T-helper 2 cell treated with Interferon-gamma antibody and Interleukin-4, amounts not matched to agents 100 ng/mL and 5 ng/mL, for 36 hours (primary cell): ENCODE measurements at regions not wholly inside any gene's neighbourhood (a gene's known extent, or its start where the extent isn't known, plus 50 kb on each side); places are given as distances from the start of the nearest gene placed in this dataset.
"Not testable (repeated sequence)": the region's sequence is repeated elsewhere in the genome, so short reads cannot be mapped to it uniquely, and the experiment has no call there.

Experiments
- intact Hi-C: fragments of 100-400 bp; cut with micrococcal nuclease; formaldehyde crosslinking; loops from one replicate; pipeline ENCODE4 v1.15.1; 2023

DNA sequence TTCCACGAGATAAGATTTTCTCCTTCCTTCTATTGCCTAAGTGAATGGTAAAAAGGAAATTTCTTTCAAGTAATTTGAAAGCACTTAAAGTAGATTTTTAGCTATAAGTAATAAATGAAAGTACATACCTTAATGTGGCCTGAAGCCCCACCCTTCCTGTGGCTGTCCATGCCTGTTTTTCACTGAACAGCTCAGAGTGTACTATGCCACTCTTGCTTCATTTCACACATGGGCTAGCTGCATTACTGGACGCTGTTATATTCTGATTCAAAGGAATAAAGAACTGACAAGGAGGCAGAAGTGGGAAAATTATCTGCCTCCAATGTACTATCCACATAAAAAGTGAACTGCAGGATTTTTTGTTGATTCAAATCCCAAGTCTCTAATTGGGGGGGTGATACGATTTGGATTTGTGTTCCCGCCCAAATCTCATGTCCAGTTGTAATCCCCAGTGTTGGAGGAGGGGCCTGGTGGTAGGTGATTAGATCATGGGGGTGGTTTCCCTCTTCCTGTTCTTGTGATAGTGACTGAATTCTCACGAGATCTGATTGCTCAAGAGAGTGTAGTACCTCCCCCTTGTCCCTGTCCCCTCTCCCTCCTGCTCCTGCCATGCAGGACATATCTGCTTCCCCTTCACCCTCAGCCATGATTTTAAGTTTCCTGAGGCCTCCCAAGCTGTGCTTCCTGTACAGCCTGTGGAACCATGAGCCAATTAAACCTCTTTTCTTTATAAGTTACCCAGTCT is 154.7 kb upstream of the SGCG start:
- intact Hi-C loops, result no loop called here

DNA sequence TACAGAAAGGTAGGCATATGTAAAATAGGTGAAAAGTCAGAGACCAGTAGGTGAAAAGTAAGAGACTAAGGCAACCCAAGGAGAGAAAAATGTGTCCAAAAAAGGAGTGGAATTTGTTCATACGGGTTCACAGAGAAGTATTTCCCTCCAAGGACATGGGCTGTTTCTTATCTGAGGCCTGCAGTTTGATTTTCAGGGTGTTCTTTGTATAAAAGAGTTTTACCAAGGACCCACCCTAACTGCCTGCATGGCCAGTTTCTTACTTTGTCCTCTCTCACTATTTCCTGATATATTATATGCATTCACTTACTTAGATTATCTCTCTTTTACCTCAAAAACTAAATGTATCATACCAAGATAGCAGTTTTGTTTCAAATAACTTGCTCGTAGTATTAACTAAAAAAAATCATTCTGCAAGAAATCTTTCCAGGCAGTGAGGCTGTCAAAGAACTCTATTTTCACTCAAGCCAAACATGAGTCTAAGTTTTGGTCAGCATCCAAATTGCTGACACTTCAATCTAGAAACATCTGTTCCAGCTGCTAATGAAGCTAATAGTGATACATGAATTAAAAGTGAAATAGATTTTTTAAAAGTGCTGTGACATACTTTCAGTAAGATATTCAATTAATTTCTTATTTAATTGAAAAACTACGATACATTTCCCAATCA is 141.4 kb upstream of the SGCG start:
- intact Hi-C loops, result no loop called here

DNA sequence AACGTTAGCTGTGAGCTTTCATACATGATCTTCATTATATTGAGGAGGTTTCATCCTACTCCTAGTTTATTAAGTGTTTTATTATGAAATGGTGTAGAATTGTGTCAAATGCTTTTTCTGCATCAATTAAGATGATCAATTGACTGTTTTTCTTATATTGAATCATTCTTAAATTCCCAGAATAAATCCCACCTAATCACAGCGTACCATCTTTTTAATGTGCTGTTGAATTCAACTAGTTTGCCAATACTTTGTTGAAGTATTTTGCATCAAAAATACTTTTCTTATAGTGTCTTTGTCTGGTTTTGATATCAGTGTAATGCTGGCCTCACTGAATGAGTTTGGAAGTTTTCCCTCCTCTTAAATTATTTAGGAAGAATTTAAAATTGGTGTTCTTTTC is 138.6 kb upstream of the SGCG start:
- intact Hi-C loops, result no loop called here

DNA sequence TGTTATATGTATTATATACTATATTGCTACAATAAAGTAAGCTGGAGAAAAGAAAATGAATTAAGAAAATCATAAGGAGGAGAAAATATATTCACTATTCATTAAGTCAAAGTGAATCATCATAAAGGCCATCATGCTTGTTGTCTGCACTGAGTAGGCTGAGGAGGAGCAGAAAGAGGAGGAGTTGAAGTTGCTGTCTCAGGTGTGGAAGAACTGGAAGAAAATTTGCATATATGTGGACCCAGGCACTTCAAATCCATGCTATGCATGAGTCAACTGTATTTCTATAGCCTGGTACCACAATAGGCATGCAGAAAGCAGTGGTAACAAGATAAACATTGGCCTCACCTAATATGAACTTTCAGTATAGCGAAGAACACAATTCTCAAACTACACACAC is 135.9 kb upstream of the SGCG start:
- intact Hi-C loops, result no loop called here

DNA sequence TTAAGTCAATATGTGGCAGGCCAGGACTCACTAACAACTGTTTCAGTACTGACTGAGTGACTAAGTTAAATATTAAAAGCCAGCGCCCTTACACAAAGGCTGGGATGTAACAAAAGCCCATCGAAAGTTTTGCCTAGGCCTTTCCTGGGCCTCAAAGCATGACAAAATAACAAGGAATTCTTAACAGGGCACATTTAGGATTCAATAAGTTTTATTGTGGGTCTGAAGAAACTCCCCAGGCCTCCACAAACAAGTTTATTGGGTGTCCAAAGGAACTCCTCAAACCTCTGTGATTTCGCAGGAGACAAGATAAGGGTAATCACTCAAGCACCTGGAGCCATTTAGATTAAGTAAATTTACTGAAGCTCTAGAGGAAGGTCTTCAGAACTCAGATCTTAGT is 130.7 kb upstream of the SGCG start:
- intact Hi-C loops, result no loop called here

DNA sequence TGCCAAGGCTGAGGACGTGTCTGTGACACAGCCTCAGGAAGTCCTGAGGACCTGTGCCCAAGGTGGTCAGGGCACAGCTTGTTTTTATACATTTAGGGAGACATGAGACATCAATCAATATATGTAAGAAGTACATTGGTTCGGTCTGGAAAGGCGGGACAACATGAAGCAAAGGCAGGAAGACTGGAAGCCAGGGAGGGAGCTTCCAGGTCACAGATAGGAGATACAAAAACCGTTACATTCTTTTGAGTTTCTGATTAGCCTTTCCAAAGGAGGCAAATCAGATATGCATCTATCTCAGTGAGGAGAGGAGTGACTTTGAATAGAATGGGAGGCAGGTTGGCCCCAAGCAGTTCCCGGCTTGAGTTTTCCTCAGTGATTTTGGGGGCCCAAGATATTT is 127.1 kb upstream of the SGCG start:
- intact Hi-C loops, result not testable (repeated sequence)

DNA sequence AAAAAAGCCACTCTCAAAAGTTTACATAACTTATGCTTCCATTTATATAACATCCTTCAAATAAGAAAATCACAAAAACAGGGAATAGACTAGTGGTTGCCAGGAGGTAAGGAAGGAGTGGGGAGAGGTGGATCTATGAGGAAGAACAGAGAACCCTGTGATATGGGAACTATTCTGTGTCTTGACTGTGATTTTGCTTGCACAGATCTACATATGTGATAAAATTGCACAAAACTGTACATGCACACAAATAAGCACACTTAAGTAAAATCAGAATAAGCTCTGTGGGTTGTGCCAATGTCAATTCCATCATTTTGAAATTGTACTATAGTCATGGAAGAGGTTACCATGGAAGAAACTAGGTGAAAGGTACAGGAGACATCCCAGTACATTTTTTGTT is 121.6 kb upstream of the SGCG start:
- intact Hi-C loops, result no loop called here

DNA sequence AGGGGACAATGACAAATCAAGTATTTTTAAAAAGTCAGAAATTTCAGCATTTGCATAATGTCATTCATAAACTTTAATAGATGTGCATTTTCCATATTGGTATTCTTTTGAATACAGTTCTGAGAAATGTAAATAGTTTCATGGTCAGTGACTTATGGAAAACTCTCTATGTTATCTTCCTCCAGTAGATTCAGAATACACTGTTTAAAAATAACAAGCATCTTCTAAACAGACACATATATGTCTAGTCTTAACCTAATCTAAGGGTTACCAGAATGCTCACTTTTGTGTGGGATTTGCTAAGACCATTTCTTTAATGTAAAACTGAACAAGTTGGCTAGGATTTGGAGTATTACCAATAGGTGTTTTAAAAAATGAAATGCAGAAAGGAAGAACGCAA is 119.8 kb upstream of the SGCG start:
- intact Hi-C loops, result no loop called here

DNA sequence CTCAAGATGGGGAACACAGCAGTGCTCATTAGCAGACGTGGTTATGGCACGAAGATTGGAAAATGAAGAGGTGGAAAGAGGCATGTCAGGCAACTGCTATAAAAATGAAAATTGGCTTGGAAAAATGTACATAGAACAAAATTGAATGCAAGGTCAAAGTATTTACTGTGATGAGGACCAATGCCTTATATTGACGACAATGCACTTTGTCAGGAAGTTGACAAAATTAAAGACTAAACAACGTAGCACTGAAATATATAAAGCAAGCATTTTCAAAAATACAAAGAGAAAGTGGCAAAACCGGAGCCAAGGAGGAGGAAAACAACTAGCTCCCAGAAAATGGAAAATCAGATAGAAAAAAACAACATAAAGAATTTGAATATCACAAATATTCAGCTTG is 113.7 kb upstream of the SGCG start:
- intact Hi-C loops, result no loop called here

DNA sequence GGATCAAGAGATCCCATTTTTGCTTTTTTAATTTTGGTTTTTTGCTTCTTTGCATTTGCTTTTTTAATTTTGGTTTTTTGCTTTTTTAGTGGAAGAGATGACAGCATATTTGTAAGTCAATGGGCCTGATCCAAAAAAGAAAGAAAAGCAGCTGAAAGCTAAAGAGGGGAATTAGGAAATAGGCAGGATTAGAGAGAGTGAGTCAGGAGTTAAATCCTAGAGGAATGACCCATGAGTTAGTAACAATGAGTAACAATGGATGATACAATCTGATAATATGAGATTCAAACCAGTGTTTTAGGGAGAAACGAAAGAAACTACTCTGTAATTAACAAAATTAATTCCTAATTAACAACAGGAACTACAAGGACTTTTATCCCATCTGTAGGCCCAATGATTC is 111.2 kb upstream of the SGCG start:
- intact Hi-C loops, result no loop called here

DNA sequence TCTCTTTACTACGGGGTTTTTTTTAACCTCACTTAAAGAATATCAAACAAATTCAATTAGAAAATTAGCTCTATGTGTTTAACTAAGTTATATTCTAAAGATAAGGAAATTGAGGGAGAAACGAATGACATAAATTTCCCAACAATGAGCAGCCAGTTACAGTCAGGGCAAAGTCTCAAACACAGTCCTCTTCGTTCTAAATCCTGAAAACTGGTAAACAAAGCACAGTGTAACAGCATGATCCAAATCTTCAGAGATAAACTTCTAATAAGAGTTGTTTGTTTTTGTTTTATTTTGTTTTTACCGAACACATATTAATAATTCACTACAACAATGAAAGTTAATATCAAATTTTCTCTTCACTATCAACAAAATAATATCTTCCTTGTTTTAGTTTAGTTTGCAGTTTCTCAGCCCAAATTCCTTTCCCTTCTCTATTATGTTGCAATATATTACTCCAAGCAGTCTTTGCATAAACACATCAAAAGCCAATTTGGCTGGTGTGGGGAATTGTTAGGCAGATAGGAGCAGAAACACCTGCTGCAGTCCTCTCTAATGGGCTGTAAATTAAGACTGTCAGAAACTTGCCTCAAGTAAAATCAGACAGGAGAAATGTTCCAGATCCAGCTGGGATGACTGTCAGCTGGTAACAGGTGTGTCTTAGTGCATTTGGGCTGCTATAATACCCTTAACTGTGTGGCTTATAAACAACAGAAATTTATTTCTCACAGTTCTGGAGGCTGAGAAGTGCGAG is 106.5 kb upstream of the SGCG start:
- intact Hi-C loops, result no loop called here

DNA sequence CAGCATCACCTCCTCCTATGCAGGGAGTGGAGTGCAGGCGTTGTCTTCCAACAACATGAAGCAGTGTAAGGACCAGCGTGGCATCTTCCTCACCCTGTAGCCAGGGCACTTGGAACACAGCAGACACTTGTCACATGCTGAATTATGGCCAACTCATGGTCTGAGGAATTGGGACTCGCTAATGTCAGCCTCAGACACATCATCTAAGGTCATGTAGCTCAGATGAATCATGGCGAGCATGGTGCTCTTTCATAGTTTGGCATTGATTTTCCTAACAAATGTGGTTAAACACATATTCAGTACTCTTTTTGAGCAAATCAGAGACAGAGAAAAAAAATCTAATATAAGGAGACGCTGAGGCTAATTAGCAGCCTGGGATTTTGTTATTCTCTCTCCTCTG is 99.6 kb upstream of the SGCG start:
- intact Hi-C loops, result no loop called here

DNA sequence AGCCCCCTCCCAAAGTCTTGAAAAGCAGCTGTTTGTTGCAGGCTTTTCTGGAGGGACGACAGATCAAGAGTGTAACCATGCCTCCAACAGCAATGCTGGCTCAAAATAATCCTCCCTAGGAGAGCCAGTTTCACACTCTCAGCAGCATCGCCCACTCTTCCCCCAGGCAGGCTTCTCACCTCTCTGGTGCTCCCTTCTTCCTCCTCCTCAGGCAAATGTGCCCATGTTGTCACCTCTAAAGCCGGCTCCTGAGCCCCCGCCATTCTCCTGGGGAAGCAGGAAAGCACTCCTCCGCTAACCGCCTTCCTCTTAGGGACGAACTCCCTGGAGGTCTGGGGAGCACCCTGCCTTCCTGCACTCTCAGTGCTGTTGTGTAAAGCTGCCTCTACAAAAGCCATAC is 98.9 kb upstream of the SGCG start:
- intact Hi-C loops, result no loop called here

DNA sequence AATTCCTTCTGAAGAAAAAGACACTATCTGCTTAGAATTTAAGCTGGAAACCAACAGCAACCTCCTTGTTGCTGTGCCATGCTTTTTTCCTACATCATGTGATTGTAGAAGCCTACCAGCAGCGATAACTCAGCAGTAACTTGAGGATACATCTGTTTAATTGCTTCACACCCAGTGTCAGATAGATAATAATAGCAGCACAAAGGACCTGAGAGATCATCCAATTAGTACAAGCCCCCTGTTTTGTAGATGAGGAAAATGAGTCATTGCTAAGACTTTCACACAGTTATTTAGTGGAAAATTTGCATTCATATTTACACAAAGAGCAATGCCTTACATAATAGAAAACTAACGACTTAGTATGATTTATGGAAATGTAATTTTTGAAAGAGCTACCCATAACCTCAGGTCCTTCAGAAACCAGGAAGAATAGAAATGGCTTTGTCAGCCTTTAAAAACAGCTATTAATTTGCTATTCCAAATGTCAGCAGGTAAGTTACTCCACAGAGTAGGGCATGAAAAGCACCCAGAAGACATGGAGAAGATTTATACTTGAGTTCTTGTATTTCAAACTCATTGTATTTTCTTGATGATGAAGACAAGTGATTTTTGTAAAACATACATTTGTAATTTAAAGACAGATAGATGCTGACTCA is 93.7 kb upstream of the SGCG start:
- intact Hi-C loops, result no loop called here

DNA sequence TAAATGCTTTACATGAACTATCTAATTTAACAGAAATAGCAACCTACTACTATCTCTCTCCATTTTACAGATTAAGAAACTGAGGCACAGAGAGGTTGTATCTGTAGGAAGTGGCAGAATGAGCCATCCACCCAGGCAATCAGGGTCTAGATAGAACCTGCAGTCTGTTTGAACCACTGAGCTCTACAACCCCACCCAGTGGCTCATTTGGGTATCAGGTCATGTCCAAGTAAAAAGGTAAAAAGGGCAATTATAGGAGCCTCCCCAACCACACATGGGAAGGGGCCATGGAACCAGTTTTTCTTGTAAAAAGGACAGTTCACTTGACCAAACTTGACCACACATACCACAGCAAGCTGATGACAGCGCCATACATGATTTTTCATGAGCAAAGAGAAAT is 92.9 kb upstream of the SGCG start:
- intact Hi-C loops, result no loop called here

DNA sequence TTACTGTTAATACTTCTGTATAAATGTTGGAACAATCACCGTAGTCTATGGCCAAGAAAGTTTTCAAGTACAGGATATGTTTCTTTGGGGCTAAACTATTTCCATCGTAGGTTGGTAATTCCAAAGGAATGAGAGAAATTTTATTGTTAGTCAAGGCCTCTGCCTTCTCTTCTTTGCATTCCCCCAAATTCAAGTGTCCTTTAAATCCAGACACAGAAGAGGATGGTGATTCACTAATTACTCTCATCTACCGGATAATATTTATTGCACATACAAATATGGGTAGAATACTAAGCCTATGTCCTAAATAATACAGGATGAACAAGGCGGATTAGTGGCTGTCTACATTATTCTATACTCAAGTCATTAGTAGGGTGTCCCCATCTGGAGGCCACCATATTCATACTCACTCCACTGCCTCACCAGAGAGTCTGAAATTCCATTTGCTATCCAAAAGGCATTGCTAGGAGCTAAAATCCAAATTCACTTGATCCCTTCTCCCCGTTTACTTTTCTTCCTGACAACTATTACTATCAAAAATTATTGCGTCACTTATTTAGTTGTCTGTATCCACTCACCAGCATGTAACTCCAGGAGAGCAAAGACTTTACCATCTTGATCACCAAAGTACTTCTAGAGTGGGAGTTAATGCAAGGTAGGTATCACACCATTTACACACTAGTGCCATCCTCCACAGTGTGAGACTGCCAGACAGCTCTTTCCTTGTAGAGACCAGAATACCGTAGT is 82.4 kb upstream of the SGCG start:
- intact Hi-C loops, result no loop called here

DNA sequence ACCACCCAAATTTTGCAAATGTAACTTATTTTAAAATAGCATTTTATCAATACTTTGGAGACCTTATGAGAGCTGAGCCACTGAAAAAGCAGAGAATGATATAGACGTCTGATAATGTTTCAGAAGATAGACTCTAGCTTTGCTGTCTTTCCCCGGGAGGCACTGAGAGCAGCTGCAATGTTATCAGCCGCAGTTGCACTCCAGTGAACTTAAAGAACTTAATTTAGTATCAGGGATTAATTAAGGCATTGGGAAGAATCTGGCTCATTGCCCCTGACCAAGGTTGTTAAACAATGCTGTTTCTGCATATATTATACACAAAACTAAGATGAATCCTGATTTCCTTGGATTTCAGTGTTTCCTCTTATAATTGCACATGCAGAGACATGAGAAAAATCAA is 75.7 kb upstream of the SGCG start:
- intact Hi-C loops, result no loop called here

DNA sequence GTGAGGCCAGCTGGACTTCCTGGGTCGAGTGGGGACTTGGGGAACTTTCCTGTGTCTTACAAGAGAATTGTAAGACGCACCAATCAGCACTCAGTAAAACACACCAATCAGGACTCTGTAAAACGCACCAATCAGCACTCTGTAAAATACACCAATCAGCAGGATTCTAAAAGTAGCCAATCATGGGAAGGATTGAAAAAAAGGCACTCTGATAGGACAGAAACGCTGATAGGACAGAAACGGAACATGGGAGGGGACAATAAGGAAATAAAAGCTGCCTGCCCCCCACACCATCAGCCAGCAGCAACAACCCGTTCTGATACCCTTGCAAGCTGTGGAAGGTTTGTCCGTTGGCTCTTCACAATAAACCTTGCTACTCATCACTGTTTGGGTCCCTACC is 73.1 kb upstream of the SGCG start:
- intact Hi-C loops, result no loop called here

DNA sequence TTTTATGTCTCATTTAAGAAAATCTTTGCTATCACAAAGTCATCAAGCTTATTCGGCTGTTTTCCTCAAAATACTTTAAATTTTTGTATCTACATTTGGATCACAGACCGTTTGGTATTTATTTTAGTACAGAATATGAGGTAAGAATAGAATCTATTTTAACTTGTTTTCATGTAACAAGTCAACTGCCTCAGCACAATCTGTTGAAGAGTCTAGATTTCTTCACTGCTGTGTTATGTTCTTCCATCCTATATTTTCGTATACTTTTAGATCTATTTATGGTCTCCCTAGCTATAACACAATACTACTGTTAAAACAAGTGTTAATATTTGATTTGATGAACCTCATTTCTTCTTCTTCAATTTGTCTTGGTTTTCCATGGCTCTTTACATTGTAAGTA is 61.6 kb upstream of the SGCG start:
- intact Hi-C loops, result no loop called here

DNA sequence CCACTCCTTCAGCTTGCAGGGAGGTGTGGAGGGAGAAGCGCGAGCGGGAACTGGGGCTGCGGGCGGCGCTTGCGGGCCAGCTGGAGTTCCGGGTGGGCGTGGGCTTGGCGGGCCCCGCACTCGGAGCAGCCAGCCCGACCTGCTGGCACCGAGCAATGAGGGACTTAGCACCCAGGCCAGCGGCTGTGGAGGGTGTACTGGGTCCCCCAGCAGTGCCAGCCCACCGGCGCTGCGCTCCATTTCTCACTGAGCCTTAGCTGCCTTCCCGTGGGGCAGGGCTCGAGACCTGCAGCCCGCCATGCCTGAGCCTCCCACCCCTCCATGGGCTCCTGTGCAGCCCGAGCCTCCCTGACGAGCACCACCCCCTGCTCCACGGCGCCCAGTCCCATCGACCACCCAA is 53.2 kb upstream of the SGCG start:
- intact Hi-C loops, result not testable (repeated sequence)

DNA sequence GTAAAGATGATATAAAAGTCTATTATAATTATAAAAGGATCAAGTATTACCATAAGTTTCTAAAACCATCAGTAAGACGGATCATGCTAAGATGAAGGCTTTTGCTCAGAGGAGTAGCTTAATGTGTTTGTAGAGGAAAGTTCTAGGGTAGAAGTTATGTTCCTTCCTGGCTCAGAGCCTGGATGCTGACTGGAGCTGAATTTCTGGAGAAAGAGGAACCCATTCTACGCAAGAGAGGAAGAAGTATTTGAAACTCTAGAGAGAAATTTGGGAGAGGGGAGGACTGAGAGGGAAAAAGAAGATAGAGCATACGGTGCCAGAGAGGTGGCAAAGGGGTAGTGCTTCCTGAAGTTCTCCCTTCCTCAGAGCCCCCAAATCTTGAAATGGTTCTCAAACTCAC is 51.4 kb upstream of the SGCG start:
- intact Hi-C loops, result no loop called here
